ENCODE measurements at regions not wholly inside any gene's neighbourhood (a gene's known extent, or its start where the extent isn't known, plus 50 kb on each side); places are given as distances from the start of the nearest gene placed in this dataset.

- TF ChIP-seq CTCF (IDR thresholded peaks at IDR 0.05) (no peak), POLR2A (IDR thresholded peaks at IDR 0.05) (no peak)
Measured at GRCh38 chrX:139186991-139187390, 343.5 kb upstream of the F9 start.

Data from esophagus squamous epithelium (tissue), 4 donors.